HepG2 (cell line): ENCODE measurements at regions not wholly inside any gene's neighbourhood (a gene's known extent, or its start where the extent isn't known, plus 50 kb on each side); places are given as distances from the start of the nearest gene placed in this dataset.

ENCODE experiments used
- ATAC-seq: fragments of 200-7000 bp; cut with Tn5 transposase; 3 replicates; pipeline ENCODE4 v1.9.1; 2020; ENCODE audit warnings: mild to moderate bottlenecking, moderate library complexity
- BruUV-seq: library from RNA; stranded (reverse); fragments of 400-500 nt; replicated peaks from 2 replicates; lab custom pipeline; 2021; lab: Mats Ljungman, UMichigan
- CTCF ChIA-PET: fragments of 300-600 bp; formaldehyde crosslinking; extraction: SDS; loops from one replicate; lab custom pipeline; 2021; ENCODE audit warnings: low total read pairs, inconsistent platforms, low intra/inter-chr PET ratio; lab: Yijun Ruan, JAX
- POLR2A ChIA-PET: fragments of 350-600 bp; sonication (Branson Sonifier 250); formaldehyde crosslinking; loops from one replicate; lab custom pipeline; 2020; ENCODE audit warnings: antibody characterized with exemption, inconsistent platforms; lab: Yijun Ruan, JAX
- DNase-seq: peaks from one replicate; pipeline ENCODE4 v3.0.0-alpha.2; 2015; ENCODE audit warnings: low spot score
- FAIRE-seq: peaks from 3 replicates; lab custom pipeline; 2011; peaks lifted over from hg19 to GRCh38; lab: Jason Lieb, UNC
- H2AFZ ChIP-seq: one replicate; pipeline ENCODE4 v1.6.1; 2011; ENCODE audit warnings: low read length, inconsistent platforms
- H3K27ac ChIP-seq: fragments of 300-600 bp; 3 replicates; pipeline ENCODE4 v1.8.0; 2011; ENCODE audit warnings: mixed run types, mild to moderate bottlenecking, mixed read lengths, low read length, inconsistent platforms; ENCODE audit not compliant: insufficient read depth; ENCODE audit errors: extremely low read length
- H3K27me3 ChIP-seq, 2 experiments: fragments of 200-600 bp in 1 of 2; 2 replicates in 1 of 2; 3 replicates in 1 of 2; pipeline versions ENCODE4 v1.6.0 to v1.8.0; 2011; ENCODE audit warnings: low read length in 2 of 2, mild to moderate bottlenecking in 2 of 2, moderate library complexity in 2 of 2, inconsistent platforms in 1 of 2; ENCODE audit not compliant: insufficient read depth in 2 of 2, control insufficient read depth in 1 of 2
- H3K36me3 ChIP-seq, 2 experiments: fragments of 200-600 bp in 1 of 2; replicated peaks in 1 of 2; 2 replicates in 1 of 2; 3 replicates in 1 of 2; pipeline versions ENCODE4 v1.5.1 to v1.8.0; 2011; ENCODE audit warnings: low read length in 2 of 2, inconsistent platforms in 1 of 2; ENCODE audit not compliant: insufficient read depth in 2 of 2, control insufficient read depth in 1 of 2
- H3K4me1 ChIP-seq: 2 replicates; pipeline ENCODE4 v1.5.1; 2012; ENCODE audit warnings: low read length, inconsistent platforms; ENCODE audit not compliant: insufficient read depth
- H3K4me2 ChIP-seq: 2 replicates; pipeline ENCODE4 v1.6.0; 2011; ENCODE audit warnings: low read depth, low read length, inconsistent platforms
- H3K4me3 ChIP-seq, 3 experiments: fragments of 200-600 bp in 1 of 3; sonication (generic), shearing (Covaris generic) in 1 of 3; replicated peaks in 1 of 3; 2 replicates each; pipeline ENCODE4 v1.5.1; 2011 to 2016; ENCODE audit warnings: low read length in 3 of 3, inconsistent platforms in 2 of 3, low read depth in 2 of 3, mild to moderate bottlenecking in 2 of 3, control low read depth in 1 of 3, mixed read lengths in 1 of 3; ENCODE audit not compliant: insufficient read depth in 1 of 3
- H3K79me2 ChIP-seq: one replicate; pipeline ENCODE4 v1.6.1; 2011; ENCODE audit warnings: low read length, inconsistent platforms; ENCODE audit not compliant: insufficient read depth
- H3K9ac ChIP-seq: 2 replicates; pipeline ENCODE4 v1.6.0; 2011; ENCODE audit warnings: mild to moderate bottlenecking, low read depth, low read length, inconsistent platforms; ENCODE audit not compliant: insufficient read depth
- H3K9me3 ChIP-seq: 2 replicates; pipeline ENCODE4 v1.5.1; 2012; ENCODE audit warnings: mild to moderate bottlenecking, low read length
- H4K20me1 ChIP-seq: 2 replicates; pipeline ENCODE4 v1.6.0; 2011; ENCODE audit warnings: inconsistent platforms, mild to moderate bottlenecking, low read length, moderate library complexity; ENCODE audit not compliant: insufficient read depth
- FOXP1 ChIP-seq, 2 experiments: fragments of 450-650 bp in 1 of 2; IDR thresholded peaks; 2 replicates each; pipeline ENCODE4 v1.6.1; 2017 to 2018; ENCODE audit warnings: antibody characterized with exemption in 1 of 2
- MAX ChIP-seq: IDR thresholded peaks from 2 replicates; pipeline ENCODE4 v1.6.1; 2012; ENCODE audit warnings: inconsistent platforms
- MIER2 ChIP-seq: IDR thresholded peaks from 2 replicates; pipeline ENCODE4 v1.6.1; 2016; ENCODE audit warnings: missing biosample characterization, missing genetic modification reagents
- NPAS2 ChIP-seq: sonication (generic); formaldehyde crosslinking; IDR thresholded peaks from 2 replicates; pipeline ENCODE4 v1.8.0; 2022; ENCODE audit warnings: mild to moderate bottlenecking, missing genetic modification reagents, borderline replicate concordance
- PREB ChIP-seq: sonication (generic); formaldehyde crosslinking; IDR thresholded peaks from 2 replicates; pipeline ENCODE4 v1.4.0; 2020; ENCODE audit warnings: missing genetic modification reagents
- RXRB ChIP-seq: IDR thresholded peaks from 2 replicates; pipeline ENCODE4 v1.6.1; 2016; ENCODE audit warnings: borderline replicate concordance, missing genetic modification reagents, missing compliant biosample characterization
- SNAPC4 ChIP-seq: sonication (generic); formaldehyde crosslinking; IDR thresholded peaks from 2 replicates; pipeline ENCODE4 v1.4.0; 2020; ENCODE audit warnings: mild to moderate bottlenecking, missing genetic modification reagents
- TP53 ChIP-seq: sonication (generic); formaldehyde crosslinking; conservative IDR thresholded peaks from 2 replicates; pipeline ENCODE4 v1.4.0; 2020; ENCODE audit warnings: missing genetic modification reagents
- ZBTB7B ChIP-seq: sonication (generic); formaldehyde crosslinking; IDR thresholded peaks from 2 replicates; pipeline ENCODE4 v1.4.0; 2020; ENCODE audit warnings: missing genetic modification reagents
- ZNF10 ChIP-seq: sonication (generic); formaldehyde crosslinking; IDR thresholded peaks from 2 replicates; pipeline ENCODE4 v1.4.0; 2020; ENCODE audit warnings: mild to moderate bottlenecking, low read depth, missing genetic modification reagents, borderline replicate concordance
- ZNF234 ChIP-seq: sonication (generic); formaldehyde crosslinking; conservative IDR thresholded peaks from 2 replicates; pipeline ENCODE4 v1.5.1; 2020; ENCODE audit warnings: mild to moderate bottlenecking, missing genetic modification reagents
- ZNF253 ChIP-seq: sonication (generic); formaldehyde crosslinking; IDR thresholded peaks from 2 replicates; pipeline ENCODE4 v1.8.0; 2022; ENCODE audit warnings: mild to moderate bottlenecking, missing genetic modification reagents, borderline replicate concordance
- ZNF468 ChIP-seq: sonication (generic); formaldehyde crosslinking; IDR thresholded peaks from 2 replicates; pipeline ENCODE4 v1.8.0; 2022; ENCODE audit warnings: mild to moderate bottlenecking, moderate library complexity, missing genetic modification reagents
- ZNF672 ChIP-seq: sonication (generic); formaldehyde crosslinking; IDR thresholded peaks from 2 replicates; pipeline ENCODE4 v1.8.1; 2022; ENCODE audit warnings: missing genetic modification reagents
- WGBS: methylation state at CpG from one replicate; pipeline ENCODE4 v1.1.6; 2017; ENCODE audit warnings: low lambda C conversion rate; 5-methylcytosine and 5-hydroxymethylcytosine counted together
- in situ Hi-C: cut with HindIII; loops from 2 replicates; pipeline ENCODE4 v1.10.0; 2017; ENCODE audit warnings: low pct_unique_long_range_greater_than_20kb; ENCODE audit not compliant: extremely low pct_ligation_motif_present
- intact Hi-C: fragments of 100-400 bp; cut with micrococcal nuclease; formaldehyde crosslinking; loops from one replicate; pipeline ENCODE4 v1.10.0; 2022; ENCODE audit not compliant: unreplicated experiment
- TF ChIP-seq, protein P1 (sequence below): sonication (generic); formaldehyde crosslinking; IDR thresholded peaks from 2 replicates; pipeline ENCODE4 v1.8.0; 2022; ENCODE audit warnings: mild to moderate bottlenecking, missing genetic modification reagents, moderate library complexity

DNA sequence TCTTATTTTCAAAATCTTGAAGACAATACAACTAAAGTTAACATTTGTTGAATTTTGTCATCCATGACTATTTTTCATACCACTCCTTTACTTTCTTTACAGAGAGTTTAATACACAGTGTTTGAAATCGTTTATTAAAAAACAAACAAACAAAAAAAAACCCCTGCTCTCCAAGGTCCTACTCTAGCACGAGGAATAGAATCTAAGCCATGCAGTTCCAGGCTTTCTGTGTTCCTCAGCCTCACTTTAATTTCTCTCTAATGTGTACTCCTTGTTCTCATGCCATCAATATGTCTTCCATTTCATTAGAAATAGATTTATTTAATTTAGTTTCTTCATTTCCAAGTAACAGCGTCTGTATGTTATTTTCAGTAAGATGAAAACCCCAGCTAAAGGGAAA lies 381.2 kb upstream of the MC4R start (continued):
- TF ChIP-seq, protein P1, sequence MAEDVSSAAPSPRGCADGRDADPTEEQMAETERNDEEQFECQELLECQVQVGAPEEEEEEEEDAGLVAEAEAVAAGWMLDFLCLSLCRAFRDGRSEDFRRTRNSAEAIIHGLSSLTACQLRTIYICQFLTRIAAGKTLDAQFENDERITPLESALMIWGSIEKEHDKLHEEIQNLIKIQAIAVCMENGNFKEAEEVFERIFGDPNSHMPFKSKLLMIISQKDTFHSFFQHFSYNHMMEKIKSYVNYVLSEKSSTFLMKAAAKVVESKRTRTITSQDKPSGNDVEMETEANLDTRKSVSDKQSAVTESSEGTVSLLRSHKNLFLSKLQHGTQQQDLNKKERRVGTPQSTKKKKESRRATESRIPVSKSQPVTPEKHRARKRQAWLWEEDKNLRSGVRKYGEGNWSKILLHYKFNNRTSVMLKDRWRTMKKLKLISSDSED (CRISPR knock-in tag), result no peak
- no peak for TF ChIP-seq NPAS2 (CRISPR knock-in tag)
- TF ChIP-seq FOXP1 (IDR thresholded peaks at IDR 0.05), result no peak
- TF ChIP-seq FOXP1 (CRISPR knock-in tag; IDR thresholded peaks at IDR 0.05), result no peak
- TF ChIP-seq ZNF468, result no peak
- TF ChIP-seq ZNF672 (CRISPR knock-in tag), result no peak
- TF ChIP-seq PREB (CRISPR knock-in tag), result no peak
- no peak for TF ChIP-seq RXRB
- TF ChIP-seq ZBTB7B, result no peak

- intact Hi-C loops (no loop called here), in situ Hi-C loops (no loop called here)
- 1% methylated on average over 4 of the region's 4 CpGs for WGBS
- H4K20me1 ChIP-seq, result no peaks in the 10 kb centered on the region
- H2AFZ ChIP-seq, result no peak overlapping the region
- FAIRE-seq (no peak), ATAC-seq (no peak), DNase-seq (no peak)
- no peaks in the 10 kb centered on the region for H3K4me1 ChIP-seq
- H3K79me2 ChIP-seq, result no peaks in the 10 kb centered on the region
- no peak overlapping the region for H3K27ac ChIP-seq
- H3K4me3 ChIP-seq, result no peak overlapping the region
- H3K4me2 ChIP-seq, result no peak overlapping the region
- CTCF ChIA-PET, result no interaction called here
- no TSS peak for BruUV-seq
- POLR2A ChIA-PET, result no interaction called here
- H3K36me3 ChIP-seq, result no peaks in the 10 kb centered on the region
- no peak overlapping the region for H3K9ac ChIP-seq
- H3K27me3 ChIP-seq, result no peaks in the 10 kb centered on the region
- no peaks in the 10 kb centered on the region for H3K9me3 ChIP-seq
- TF ChIP-seq ZNF10 (CRISPR knock-in tag) (no peak), TP53 (CRISPR knock-in tag) (no peak), SNAPC4 (CRISPR knock-in tag) (no peak), ZNF234 (CRISPR knock-in tag) (no peak), ZNF253 (no peak), MAX (no peak), MIER2 (no peak)
Measured at GRCh38 chr18:60754413-60755009, 381.9 kb upstream of the MC4R start.
